C4-2B (cell line): ENCODE measurements at regions not wholly inside any gene's neighbourhood (a gene's known extent, or its start where the extent isn't known, plus 50 kb on each side); places are given as distances from the start of the nearest gene placed in this dataset.

Experiments
- ZFX ChIP-seq: fragments of 450-650 bp; IDR thresholded peaks from 2 replicates; pipeline ENCODE4 v1.6.1; 2017
- TF ChIP-seq, protein P1 (sequence below): fragments of 450-650 bp; conservative IDR thresholded peaks from 2 replicates; pipeline ENCODE4 v1.5.1; 2017; ENCODE audit warnings: mild to moderate bottlenecking

DNA sequence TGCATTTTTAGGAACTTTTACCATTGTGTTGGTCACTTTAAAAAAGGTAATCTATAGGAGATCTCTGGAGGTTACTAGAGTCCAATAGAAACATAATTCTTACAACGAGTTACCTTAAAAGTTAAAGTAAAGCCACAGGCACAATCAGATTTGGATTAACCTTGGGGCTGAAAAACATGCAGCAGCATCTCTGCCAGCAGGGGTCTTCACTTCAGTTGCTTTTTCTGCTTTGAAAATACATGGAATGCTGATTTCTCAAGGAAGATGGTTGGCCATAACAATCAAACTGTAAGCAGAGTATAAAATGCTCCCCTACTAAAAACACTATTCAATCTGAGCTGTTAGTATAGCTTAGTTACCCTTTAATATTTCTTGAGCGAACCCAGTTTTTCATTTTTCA is 1072.3 kb upstream of the PCDH10 start:
- TF ChIP-seq, protein P1, sequence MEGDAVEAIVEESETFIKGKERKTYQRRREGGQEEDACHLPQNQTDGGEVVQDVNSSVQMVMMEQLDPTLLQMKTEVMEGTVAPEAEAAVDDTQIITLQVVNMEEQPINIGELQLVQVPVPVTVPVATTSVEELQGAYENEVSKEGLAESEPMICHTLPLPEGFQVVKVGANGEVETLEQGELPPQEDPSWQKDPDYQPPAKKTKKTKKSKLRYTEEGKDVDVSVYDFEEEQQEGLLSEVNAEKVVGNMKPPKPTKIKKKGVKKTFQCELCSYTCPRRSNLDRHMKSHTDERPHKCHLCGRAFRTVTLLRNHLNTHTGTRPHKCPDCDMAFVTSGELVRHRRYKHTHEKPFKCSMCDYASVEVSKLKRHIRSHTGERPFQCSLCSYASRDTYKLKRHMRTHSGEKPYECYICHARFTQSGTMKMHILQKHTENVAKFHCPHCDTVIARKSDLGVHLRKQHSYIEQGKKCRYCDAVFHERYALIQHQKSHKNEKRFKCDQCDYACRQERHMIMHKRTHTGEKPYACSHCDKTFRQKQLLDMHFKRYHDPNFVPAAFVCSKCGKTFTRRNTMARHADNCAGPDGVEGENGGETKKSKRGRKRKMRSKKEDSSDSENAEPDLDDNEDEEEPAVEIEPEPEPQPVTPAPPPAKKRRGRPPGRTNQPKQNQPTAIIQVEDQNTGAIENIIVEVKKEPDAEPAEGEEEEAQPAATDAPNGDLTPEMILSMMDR: no peak
- no peak for TF ChIP-seq ZFX
